Smooth muscle cell (in vitro differentiated cells): ENCODE measurements at regions not wholly inside any gene's neighbourhood (a gene's known extent, or its start where the extent isn't known, plus 50 kb on each side); places are given as distances from the start of the nearest gene placed in this dataset.

Source experiments
- DNase-seq: peaks from one replicate; lab custom pipeline; 2025; ENCODE audit not compliant: unreplicated experiment; lab: John Stamatoyannopoulos, UW
- H2AFZ ChIP-seq: fragments of 200-600 bp; sonication (generic); 2 replicates; pipeline ENCODE4 v1.6.0; 2016; ENCODE audit warnings: antibody characterized with exemption, low read depth, mild to moderate bottlenecking
- H3F3A ChIP-seq: fragments of 200-600 bp; sonication (generic); 2 replicates; pipeline ENCODE4 v1.6.0; 2017; ENCODE audit warnings: antibody characterized with exemption, low read depth
- H3K27ac ChIP-seq: fragments of 200-600 bp; sonication (generic); 2 replicates; pipeline ENCODE4 v1.5.1; 2016; ENCODE audit warnings: low read depth, mild to moderate bottlenecking
- H3K27me3 ChIP-seq: fragments of 200-600 bp; sonication (generic); 2 replicates; pipeline ENCODE4 v1.6.1; 2016; ENCODE audit warnings: low read depth, mild to moderate bottlenecking
- H3K36me3 ChIP-seq: fragments of 200-600 bp; sonication (generic); 2 replicates; pipeline ENCODE4 v1.5.1; 2016; ENCODE audit warnings: low read depth
- H3K4me1 ChIP-seq: fragments of 200-600 bp; sonication (generic); 2 replicates; pipeline ENCODE4 v1.5.1; 2016; ENCODE audit warnings: low read depth
- H3K4me2 ChIP-seq: fragments of 200-600 bp; sonication (generic); 2 replicates; pipeline ENCODE4 v1.6.0; 2016; ENCODE audit warnings: mild to moderate bottlenecking
- H3K4me3 ChIP-seq: fragments of 200-600 bp; sonication (generic); 2 replicates; pipeline ENCODE4 v1.5.1; 2016; ENCODE audit warnings: mild to moderate bottlenecking
- H3K79me2 ChIP-seq: fragments of 200-600 bp; sonication (generic); 2 replicates; pipeline ENCODE4 v1.6.0; 2016; ENCODE audit warnings: low read depth, mild to moderate bottlenecking
- H3K9ac ChIP-seq: fragments of 200-600 bp; sonication (generic); 2 replicates; pipeline ENCODE4 v1.6.0; 2016; ENCODE audit warnings: low read depth
- H3K9me3 ChIP-seq: fragments of 200-600 bp; sonication (generic); replicated peaks from 2 replicates; pipeline ENCODE4 v1.5.1; 2016; ENCODE audit warnings: low read depth
- H4K20me1 ChIP-seq: fragments of 200-600 bp; sonication (generic); 2 replicates; pipeline ENCODE4 v1.6.0; 2016; ENCODE audit warnings: low read depth
- whole genome bisulfite sequencing: methylation state at CpG from one replicate; pipeline ENCODE4 v1.1.7; 2016; ENCODE audit warnings: low lambda C conversion rate; 5-methylcytosine and 5-hydroxymethylcytosine counted together
- TF ChIP-seq, protein P1 (sequence below): fragments of 200-600 bp; sonication (generic); IDR thresholded peaks from 2 replicates; pipeline ENCODE4 v1.5.1; 2017; ENCODE audit warnings: borderline replicate concordance, mild to moderate bottlenecking, antibody characterized with exemption; ENCODE audit not compliant: insufficient read depth, poor library complexity, severe bottlenecking

GRCh38 chr1:68329096-68329835 lies 96.9 kb upstream of the WLS start:
- H3K27ac ChIP-seq = no peak overlapping the region
- no peak overlapping the region for H2AFZ ChIP-seq
- H3K9me3 ChIP-seq = no peaks in the 10 kb centered on the region
- no peaks in the 10 kb centered on the region for H3K79me2 ChIP-seq
- H3K4me2 ChIP-seq = no peak overlapping the region
- no peak for DNase-seq
- 36% methylated on average over 1 of the region's 1 CpG for WGBS
- no peak overlapping the region for H3K9ac ChIP-seq
- H4K20me1 ChIP-seq = no peaks in the 10 kb centered on the region
- TF ChIP-seq, protein P1, sequence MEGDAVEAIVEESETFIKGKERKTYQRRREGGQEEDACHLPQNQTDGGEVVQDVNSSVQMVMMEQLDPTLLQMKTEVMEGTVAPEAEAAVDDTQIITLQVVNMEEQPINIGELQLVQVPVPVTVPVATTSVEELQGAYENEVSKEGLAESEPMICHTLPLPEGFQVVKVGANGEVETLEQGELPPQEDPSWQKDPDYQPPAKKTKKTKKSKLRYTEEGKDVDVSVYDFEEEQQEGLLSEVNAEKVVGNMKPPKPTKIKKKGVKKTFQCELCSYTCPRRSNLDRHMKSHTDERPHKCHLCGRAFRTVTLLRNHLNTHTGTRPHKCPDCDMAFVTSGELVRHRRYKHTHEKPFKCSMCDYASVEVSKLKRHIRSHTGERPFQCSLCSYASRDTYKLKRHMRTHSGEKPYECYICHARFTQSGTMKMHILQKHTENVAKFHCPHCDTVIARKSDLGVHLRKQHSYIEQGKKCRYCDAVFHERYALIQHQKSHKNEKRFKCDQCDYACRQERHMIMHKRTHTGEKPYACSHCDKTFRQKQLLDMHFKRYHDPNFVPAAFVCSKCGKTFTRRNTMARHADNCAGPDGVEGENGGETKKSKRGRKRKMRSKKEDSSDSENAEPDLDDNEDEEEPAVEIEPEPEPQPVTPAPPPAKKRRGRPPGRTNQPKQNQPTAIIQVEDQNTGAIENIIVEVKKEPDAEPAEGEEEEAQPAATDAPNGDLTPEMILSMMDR = no peak
- H3K36me3 ChIP-seq = no peaks in the 10 kb centered on the region
- no peaks in the 10 kb centered on the region for H3K27me3 ChIP-seq
- H3F3A ChIP-seq = no peaks in the 10 kb centered on the region
- no peaks in the 10 kb centered on the region for H3K4me1 ChIP-seq
- no peak overlapping the region for H3K4me3 ChIP-seq

- H3K4me3 ChIP-seq = no peak overlapping the region
- no peak for DNase-seq
- H3K9ac ChIP-seq = no peak overlapping the region
- TF ChIP-seq, protein P1 = no peak
- H3K27ac ChIP-seq = no peak overlapping the region
- H3K9me3 ChIP-seq = no peaks in the 10 kb centered on the region
- H2AFZ ChIP-seq = no peak overlapping the region
- WGBS = 85% methylated on average over 1 of the region's 1 CpG
- no peaks in the 10 kb centered on the region for H3K27me3 ChIP-seq
- no peaks in the 10 kb centered on the region for H3K36me3 ChIP-seq
- no peaks in the 10 kb centered on the region for H3K4me1 ChIP-seq
- H4K20me1 ChIP-seq = no peaks in the 10 kb centered on the region
- no peaks in the 10 kb centered on the region for H3F3A ChIP-seq
- H3K79me2 ChIP-seq = no peaks in the 10 kb centered on the region
- no peak overlapping the region for H3K4me2 ChIP-seq
Measured at GRCh38 chr1:68328490-68328889, 96.2 kb upstream of the WLS start.

GRCh38 chr1:68327414-68327813 lies 95.1 kb upstream of the WLS start:
- 74% methylated on average over 3 of the region's 3 CpGs for WGBS
- Histone ChIP-seq H3K4me3 (no peak overlapping the region), H3K9ac (no peak overlapping the region), H3K9me3 (no peaks in the 10 kb centered on the region), H3K27ac (no peak overlapping the region), H3F3A (no peaks in the 10 kb centered on the region), H3K4me1 (no peaks in the 10 kb centered on the region), H4K20me1 (no peaks in the 10 kb centered on the region), H3K4me2 (no peak overlapping the region), H2AFZ (no peak overlapping the region), H3K79me2 (no peaks in the 10 kb centered on the region), H3K36me3 (no peaks in the 10 kb centered on the region), H3K27me3 (no peaks in the 10 kb centered on the region)
- DNase-seq = no peak
- TF ChIP-seq, protein P1 = no peak

DNA sequence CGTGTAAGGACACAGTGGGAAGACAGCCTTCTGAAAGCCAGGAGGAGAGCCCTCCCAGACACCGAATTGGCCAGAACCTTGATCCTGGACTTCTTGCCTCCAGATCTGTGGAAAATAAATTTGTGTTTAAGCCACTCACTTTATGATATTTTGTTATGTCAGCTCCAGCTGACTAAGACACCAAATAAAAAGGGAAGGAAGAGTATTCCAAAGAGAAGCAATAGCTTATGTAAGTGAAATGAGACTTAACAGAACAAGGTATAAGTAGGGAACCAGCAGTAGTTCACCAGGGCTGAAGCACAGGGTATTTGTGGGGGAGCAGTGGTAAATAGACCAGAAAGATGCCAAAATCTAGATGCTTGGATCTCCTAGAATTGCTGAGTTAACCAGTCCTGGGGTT lies 94.2 kb upstream of the WLS start:
- Histone ChIP-seq H3K79me2 (no peaks in the 10 kb centered on the region), H3K27ac (no peak overlapping the region), H3K27me3 (no peaks in the 10 kb centered on the region), H3K4me3 (no peak overlapping the region), H3K4me1 (no peaks in the 10 kb centered on the region), H3K36me3 (no peaks in the 10 kb centered on the region), H2AFZ (no peak overlapping the region), H3K9me3 (no peaks in the 10 kb centered on the region), H3K9ac (no peak overlapping the region), H4K20me1 (no peaks in the 10 kb centered on the region), H3F3A (no peaks in the 10 kb centered on the region), H3K4me2 (no peak overlapping the region)
- TF ChIP-seq, protein P1 = no peak
- no peak for DNase-seq
- WGBS = 80% methylated on average over 2 of the region's 2 CpGs
